ENCODE measurements at regions not wholly inside any gene's neighbourhood (a gene's known extent, or its start where the extent isn't known, plus 50 kb on each side); places are given as distances from the start of the nearest gene placed in this dataset.

DNA sequence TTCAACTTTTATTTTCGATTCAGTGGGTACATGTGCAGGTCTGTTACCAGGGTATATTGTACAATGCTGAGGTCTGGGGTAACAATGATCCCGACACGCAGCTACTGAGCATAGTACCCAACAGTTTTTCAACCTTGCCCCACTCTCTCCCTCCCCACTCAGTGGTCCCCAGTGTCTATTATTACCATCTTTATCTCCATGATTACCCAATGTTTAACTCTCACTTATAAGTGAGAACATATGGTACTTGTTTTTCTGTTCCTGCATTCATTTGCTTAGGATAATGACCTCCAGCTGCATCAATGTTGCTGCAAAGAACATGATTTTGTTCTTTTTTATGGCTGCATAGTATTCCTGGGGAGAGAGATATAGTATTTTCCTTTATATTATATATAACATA is 75.7 kb upstream of the EPHB3 start:
- no peaks in the 10 kb centered on the region for H3K79me2 ChIP-seq (ENCODE audit: insufficient read depth, low read length)
- H2BK20ac ChIP-seq (ENCODE audit: low read depth, low read length, poor library complexity, severe bottlenecking): no peak overlapping the region
- H4K20me1 ChIP-seq (ENCODE audit: control insufficient read depth, insufficient read depth, insufficient read length): no peaks in the 10 kb centered on the region
- no peak overlapping the region for H4K91ac ChIP-seq (ENCODE audit: insufficient read length, low read depth, low read length)
- no peak overlapping the region for H2AFZ ChIP-seq (ENCODE audit: low read length)
- no peak overlapping the region for H3K14ac ChIP-seq (ENCODE audit: insufficient read depth, low read length)
- no peak overlapping the region for H2BK120ac ChIP-seq (ENCODE audit: low read depth, low read length, poor library complexity, severe bottlenecking)
- peaks cover 9% of the 10 kb centered on the region for H3K27me3 Mint-ChIP-seq (ENCODE audit: low read depth)
- H3K4me1 ChIP-seq (ENCODE audit: insufficient read depth, low read length): no peaks in the 10 kb centered on the region
- H3K23ac ChIP-seq (ENCODE audit: insufficient read length, low read depth, low read length): no peak overlapping the region
- no peaks in the 10 kb centered on the region for H3K4me1 Mint-ChIP-seq
- H3K56ac ChIP-seq (ENCODE audit: insufficient read length, low read depth, low read length): no peak overlapping the region
- H3K79me1 ChIP-seq (ENCODE audit: insufficient read depth, low read depth, low read length, poor library complexity, severe bottlenecking): no peaks in the 10 kb centered on the region
- no peak overlapping the region for H3K4me3 Mint-ChIP-seq
- H3K27me3 ChIP-seq (ENCODE audit: insufficient read depth, low read length): no peaks in the 10 kb centered on the region
- H3K27ac ChIP-seq (ENCODE audit: insufficient read length, low read depth, low read length): no peak overlapping the region
- H2AK5ac ChIP-seq (ENCODE audit: insufficient read length, low read length): no peak overlapping the region
- TF ChIP-seq, protein P1, sequence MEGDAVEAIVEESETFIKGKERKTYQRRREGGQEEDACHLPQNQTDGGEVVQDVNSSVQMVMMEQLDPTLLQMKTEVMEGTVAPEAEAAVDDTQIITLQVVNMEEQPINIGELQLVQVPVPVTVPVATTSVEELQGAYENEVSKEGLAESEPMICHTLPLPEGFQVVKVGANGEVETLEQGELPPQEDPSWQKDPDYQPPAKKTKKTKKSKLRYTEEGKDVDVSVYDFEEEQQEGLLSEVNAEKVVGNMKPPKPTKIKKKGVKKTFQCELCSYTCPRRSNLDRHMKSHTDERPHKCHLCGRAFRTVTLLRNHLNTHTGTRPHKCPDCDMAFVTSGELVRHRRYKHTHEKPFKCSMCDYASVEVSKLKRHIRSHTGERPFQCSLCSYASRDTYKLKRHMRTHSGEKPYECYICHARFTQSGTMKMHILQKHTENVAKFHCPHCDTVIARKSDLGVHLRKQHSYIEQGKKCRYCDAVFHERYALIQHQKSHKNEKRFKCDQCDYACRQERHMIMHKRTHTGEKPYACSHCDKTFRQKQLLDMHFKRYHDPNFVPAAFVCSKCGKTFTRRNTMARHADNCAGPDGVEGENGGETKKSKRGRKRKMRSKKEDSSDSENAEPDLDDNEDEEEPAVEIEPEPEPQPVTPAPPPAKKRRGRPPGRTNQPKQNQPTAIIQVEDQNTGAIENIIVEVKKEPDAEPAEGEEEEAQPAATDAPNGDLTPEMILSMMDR (conservative IDR thresholded peaks at IDR 0.05): no peak
- no peak overlapping the region for H4K5ac ChIP-seq (ENCODE audit: insufficient read length, low read depth, low read length)
- H3K27ac Mint-ChIP-seq: no peak overlapping the region
- no peak overlapping the region for H3T11ph ChIP-seq (ENCODE audit: low read length)
- no peaks in the 10 kb centered on the region for H3K9me3 ChIP-seq (ENCODE audit: control insufficient read depth, low read depth, low read length)
- H2BK5ac ChIP-seq (ENCODE audit: insufficient read length, low read length): no peak overlapping the region
- H3K23me2 ChIP-seq (ENCODE audit: insufficient read length, low read depth, low read length, poor library complexity, severe bottlenecking): no peaks in the 10 kb centered on the region
- no CpG with 5 or more reads among the region's 3 CpGs for WGBS (ENCODE audit: extremely low coverage, insufficient read length, low lambda C conversion rate)
- H2BK15ac ChIP-seq (ENCODE audit: low read depth, low read length): no peak overlapping the region
- no peak overlapping the region for H3K18ac ChIP-seq (ENCODE audit: insufficient read length, low read depth, low read length)
- no peak overlapping the region for H3K4ac ChIP-seq (ENCODE audit: low read depth, low read length)
- no peaks in the 10 kb centered on the region; a peak in 1 of 5 replicates for H3K9me3 Mint-ChIP-seq
- H2BK12ac ChIP-seq (ENCODE audit: insufficient read length, low read depth, low read length): no peak overlapping the region
- no peak overlapping the region for H3K4me2 ChIP-seq (ENCODE audit: insufficient read depth, insufficient read length, low read length)
- DNase-seq: no peak
- no peak overlapping the region for H3K9ac ChIP-seq (ENCODE audit: extremely low read depth, insufficient read length, low read length)
- no peak overlapping the region for H4K8ac ChIP-seq (replicated peaks; ENCODE audit: insufficient read length, low read depth, low read length)
- no peaks in the 10 kb centered on the region for H3K36me3 Mint-ChIP-seq (ENCODE audit: insufficient read depth in 1 of 3, low read depth in 3 of 3)
